Activated CD4-positive, alpha-beta T cell treated with anti-CD3 and anti-CD28 coated beads, Interleukin-2, Interleukin-4, amounts not matched to agents 100 ng/mL and 50 ng/mL, durations not matched to agents 16 hours and 8 hours (primary cell): ENCODE measurements at regions not wholly inside any gene's neighbourhood (a gene's known extent, or its start where the extent isn't known, plus 50 kb on each side); places are given as distances from the start of the nearest gene placed in this dataset.

Source experiments
- DNase-seq: peaks from one replicate; pipeline ENCODE4 v3.0.0-alpha.2; 2020; ENCODE audit warnings: low spot score

- DNase-seq = no peak
Observed at GRCh38 chr2:17303521-17303920, 214.7 kb downstream of the RAD51AP2 start.

- no peak for DNase-seq
Observed at GRCh38 chr2:17303054-17303453, 215.2 kb downstream of the RAD51AP2 start.

GRCh38 chr2:17302281-17302680 is 216.0 kb downstream of the RAD51AP2 start:
- DNase-seq = no peak

DNA sequence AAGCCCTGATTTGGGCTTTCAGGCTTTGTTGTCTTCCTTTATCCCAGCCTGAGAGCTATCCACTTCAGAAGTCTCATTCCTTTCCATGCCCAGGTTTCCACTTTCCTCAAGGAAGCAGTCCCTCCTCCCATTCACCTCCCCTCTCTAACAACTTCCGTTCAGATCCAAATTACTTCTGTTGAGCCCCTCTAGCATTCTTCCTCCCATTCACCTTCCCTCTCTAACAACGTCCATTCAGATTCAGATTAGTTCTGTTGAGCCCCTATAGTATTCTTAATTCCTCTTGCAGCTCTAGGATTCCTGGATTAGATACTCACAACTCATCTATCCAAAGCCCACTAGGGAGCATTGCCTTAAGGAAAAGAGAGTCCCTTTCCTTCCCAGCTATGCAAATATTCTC is 216.8 kb downstream of the RAD51AP2 start:
- no peak for DNase-seq

DNA sequence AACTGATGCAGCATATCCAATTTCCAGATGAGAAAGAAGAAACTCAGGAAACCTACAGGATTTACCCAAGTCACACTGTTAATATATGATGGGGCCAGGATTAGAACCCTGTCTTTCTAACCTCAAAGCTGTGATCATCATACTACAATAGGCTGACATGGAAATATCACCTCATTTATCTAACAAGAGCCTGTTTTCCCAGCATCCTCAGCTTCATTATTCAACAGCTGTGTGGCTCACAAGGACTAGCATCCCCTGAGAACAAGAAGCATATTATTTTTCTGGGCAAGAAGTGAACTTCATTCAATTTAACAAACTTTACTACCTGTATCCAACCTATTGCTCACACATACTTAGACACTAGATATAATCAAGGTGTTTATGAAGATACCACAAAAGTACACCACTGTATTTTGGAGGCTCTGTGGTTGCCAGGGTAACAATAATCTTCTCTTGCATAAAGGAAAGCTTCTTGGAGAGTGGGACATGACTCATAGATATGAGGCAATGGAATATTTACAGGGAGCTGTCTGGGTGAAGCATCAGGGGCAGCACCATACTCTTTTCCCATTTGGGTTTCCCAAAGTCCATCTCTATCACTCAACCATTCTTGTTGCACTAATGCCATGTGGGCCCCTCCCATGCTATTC is 218.2 kb downstream of the RAD51AP2 start:
- DNase-seq = no peak

GRCh38 chr2:17298453-17298852 is 219.8 kb downstream of the RAD51AP2 start:
- DNase-seq = no peak

DNA sequence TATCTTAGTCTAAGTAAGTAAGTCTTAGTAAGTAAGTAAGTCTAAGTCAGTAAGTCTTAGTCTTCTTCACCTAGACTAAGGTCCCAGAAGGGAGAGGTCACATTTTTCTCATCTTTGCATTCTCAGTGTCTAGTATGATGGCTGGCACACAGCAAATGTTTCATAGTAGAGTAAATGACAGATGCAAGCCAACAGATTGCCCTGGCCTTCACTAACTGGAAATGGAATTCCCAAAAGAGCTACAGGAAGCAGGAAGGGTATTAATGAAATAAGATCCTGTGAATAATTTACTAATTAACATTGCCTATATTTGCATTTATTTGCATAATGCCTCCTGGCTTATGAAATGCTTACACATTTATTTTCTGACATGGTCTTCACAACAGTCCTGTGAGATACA is 221.6 kb downstream of the RAD51AP2 start:
- no peak for DNase-seq

DNA sequence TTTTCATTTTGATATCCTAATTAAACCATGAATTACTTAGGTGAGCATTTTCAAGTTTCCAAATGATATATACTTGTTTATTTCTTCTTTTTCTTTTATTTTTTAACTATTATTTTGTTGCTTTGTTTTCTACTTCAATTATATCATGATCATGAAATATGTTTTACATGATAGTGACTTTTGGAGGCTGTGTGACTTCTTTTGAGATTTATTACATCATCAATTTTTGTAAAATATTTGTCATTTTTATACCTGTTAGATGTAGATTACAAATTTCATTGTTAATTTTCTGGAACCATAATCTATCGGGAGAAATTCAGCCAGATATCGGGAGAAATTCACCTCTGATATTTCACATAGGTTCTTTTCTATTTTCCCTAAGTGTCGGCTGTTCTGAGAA is 228.6 kb downstream of the RAD51AP2 start:
- DNase-seq = no peak

DNA sequence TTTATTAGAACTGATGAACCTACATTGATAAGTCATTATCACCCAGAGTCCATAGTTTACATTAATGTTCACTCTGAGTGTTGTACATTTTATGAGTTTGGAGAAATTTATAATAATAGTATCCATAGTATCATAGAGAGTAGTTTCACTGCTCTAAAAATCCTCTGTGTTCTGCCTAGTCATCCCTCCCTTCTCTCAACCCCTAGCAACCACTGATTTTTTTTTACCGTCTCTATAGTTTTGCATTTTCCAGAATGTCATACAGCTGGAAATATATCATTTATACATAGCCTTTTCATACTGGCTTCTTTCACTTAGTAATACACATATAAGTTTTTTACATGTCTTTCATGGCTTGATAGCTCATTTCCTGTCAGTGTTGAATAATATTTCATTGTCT is 231.1 kb downstream of the RAD51AP2 start:
- DNase-seq = no peak

- no peak for DNase-seq
Observed at GRCh38 chr2:17282826-17283225, 235.4 kb downstream of the RAD51AP2 start.

- DNase-seq = no peak
Observed at GRCh38 chr2:17282245-17282644, 236.0 kb downstream of the RAD51AP2 start.

DNA sequence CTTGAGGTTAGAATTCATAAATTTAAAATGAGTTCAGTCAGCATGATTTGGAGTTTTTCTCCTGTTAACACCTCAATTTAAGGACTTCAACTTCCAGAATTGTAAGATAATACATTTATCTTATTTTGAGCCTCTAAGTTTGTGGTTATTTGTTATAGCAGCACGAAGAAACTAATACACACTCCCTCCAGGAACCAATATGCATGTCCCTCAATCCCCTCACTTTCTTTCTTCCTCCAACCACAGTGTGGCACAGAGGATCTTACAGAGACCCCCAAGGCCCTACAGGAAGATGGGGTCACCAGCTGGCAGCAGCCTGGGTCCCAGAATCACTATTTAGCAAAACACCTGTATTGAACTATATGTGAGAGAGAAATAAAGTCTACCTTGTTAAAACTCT is 242.0 kb downstream of the RAD51AP2 start:
- DNase-seq = no peak

GRCh38 chr2:17272652-17273525 is 245.4 kb downstream of the RAD51AP2 start:
- DNase-seq = no peak

DNA sequence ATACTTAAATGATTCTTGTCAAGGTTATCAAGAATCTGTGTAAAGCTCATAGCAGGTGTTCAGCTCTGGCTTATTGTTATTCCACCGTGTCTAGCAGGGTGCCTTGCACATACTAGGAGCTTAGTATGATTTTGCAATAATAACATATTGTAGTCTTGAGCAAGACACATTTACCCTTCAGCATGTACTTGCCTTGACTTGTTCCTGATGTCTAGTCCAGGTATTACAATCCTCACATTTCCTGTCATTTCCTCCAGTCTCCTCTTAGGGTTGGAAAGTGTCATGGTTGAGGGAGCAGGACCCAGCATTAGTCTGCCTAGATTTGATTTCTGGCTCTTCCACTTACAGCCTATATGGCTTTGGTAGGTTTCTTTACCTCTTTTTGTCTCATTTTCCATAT is 246.1 kb downstream of the RAD51AP2 start:
- DNase-seq = no peak

DNA sequence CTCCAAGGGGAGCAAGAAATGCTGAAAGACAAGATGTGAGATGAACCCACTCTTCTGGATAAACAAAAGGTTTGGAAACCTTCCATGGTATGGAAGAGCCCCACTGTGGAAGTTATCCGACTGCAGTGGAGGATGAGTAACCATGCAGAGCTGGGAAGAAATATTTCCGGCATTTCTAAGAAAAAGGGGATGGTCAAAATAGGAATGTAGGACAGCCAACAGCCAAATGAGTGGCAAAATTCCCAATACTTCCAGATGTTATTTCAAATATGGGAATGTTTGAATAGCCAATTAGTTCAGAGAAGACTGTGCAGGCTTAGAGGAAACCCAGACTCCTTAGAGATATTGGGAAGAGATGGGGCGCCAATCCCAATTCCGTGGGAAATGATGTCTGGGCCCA is 246.8 kb downstream of the RAD51AP2 start:
- DNase-seq = no peak

DNA sequence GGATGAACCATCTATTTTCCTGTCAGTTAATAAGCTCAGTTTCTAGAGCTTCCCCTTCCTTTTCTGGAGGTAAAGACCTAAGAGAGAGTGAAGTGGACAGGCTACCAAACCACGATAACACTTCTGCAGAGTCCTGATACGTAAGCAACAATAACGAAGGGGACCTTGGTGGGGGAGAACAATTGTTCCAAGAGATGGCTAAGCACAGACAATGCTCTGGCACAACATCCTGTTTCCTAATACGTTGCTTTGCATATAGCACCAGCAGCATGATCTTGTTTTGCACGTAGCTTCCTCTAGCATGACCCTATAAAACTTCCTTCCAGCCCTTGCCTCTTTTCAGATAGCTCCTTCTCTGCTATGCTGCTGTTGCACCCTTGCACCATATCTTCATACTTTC is 247.3 kb downstream of the RAD51AP2 start:
- DNase-seq = no peak

DNA sequence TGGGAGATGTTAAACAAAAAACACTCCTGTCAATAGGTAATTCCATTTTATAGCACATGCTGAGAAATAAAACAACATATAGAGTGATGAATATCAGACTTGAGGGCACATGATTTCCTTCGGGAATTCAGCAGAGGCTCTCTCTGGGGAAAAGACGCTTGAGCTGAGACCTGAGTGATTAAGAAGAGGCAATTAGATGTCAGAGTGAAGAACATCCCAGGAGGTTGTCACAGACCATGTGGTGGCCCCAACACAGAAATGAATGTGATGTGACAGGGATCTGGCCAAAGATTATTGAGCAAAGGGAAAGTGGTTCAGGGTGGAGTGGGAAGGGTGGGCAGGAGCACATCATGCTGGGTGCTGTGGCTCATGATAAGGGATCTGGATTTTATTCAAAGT is 254.7 kb downstream of the RAD51AP2 start:
- no peak for DNase-seq

- no peak for DNase-seq
Observed at GRCh38 chr2:17262854-17263569, 255.2 kb downstream of the RAD51AP2 start.

- DNase-seq = no peak
Observed at GRCh38 chr2:17259613-17260012, 258.6 kb downstream of the RAD51AP2 start.

DNA sequence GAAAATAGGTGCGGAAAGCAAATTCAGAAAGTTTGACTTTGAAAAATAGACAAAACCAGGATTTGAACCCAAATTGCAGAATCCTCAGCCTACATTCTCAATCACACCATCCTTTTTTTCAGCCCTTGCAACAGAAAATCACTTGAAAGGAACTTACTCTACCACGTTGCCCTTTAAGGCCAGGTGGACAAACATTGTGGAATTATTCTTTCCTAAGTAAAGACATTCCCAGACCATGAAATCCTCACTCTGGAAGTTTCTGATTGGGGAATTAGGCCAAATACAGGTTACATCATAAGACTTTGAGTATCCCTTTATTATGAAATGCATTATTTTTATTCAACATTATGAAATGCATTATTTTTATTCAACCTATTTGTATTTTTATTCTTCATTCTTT is 259.4 kb downstream of the RAD51AP2 start:
- DNase-seq = no peak

DNA sequence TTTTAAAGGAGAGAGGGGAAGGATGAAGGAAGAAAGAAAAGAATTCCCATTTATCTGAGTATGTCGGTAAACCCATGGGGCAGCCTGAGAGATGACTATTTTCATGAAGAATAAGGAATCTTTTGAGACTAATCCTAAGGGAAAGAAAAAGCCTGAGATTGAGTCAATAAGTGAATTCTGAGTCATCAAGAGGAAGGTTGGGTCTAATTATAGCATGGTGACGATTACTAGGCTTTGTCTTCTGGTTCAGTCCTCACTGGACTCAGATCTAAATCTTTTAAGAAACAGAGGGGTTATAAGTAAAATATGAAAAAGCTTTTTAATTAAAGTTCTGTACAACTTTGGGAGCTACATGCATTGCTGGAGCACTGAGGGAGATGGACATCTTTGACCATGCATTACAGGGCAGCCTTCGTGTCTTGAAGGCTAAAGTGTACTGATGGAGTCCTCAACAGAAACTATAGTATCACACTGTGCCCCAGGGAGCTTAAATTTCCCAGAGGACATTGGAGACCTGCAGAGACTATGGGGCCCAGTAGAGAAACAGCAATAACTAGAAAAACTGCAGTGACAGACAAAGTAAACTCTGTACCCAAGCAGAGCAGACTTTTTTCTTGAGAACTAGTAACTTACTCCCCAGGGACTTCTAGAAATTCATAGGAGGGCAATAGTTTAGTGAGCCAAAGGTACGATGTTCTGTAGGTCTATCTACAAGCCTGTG is 260.9 kb downstream of the RAD51AP2 start:
- no peak for DNase-seq

- DNase-seq = no peak
Observed at GRCh38 chr2:17255071-17255470, 263.2 kb downstream of the RAD51AP2 start.
